H9 (cell line): ENCODE measurements at regions not wholly inside any gene's neighbourhood (a gene's known extent, or its start where the extent isn't known, plus 50 kb on each side); places are given as distances from the start of the nearest gene placed in this dataset.

ENCODE experiments used
- DNase-seq: peaks from one replicate; pipeline ENCODE4 v3.0.0-alpha.2; 2017
- H2AFZ ChIP-seq: one replicate; pipeline ENCODE4 v1.6.1; 2013; ENCODE audit warnings: mild to moderate bottlenecking, low read length, control low read depth, moderate library complexity
- H2AK5ac ChIP-seq: 2 replicates; pipeline ENCODE4 v1.6.1; 2013; ENCODE audit warnings: low read length, control low read depth, mixed read lengths; ENCODE audit not compliant: insufficient read length
- H2BK120ac ChIP-seq: one replicate; pipeline ENCODE4 v1.6.1; 2013; ENCODE audit warnings: low read depth, mild to moderate bottlenecking, low read length, control low read depth, inconsistent platforms; ENCODE audit not compliant: poor library complexity, severe bottlenecking
- H2BK12ac ChIP-seq: 2 replicates; pipeline ENCODE4 v1.6.1; 2013; ENCODE audit warnings: low read length, control low read depth, mixed read lengths, low read depth; ENCODE audit not compliant: insufficient read length
- H2BK15ac ChIP-seq: 2 replicates; pipeline ENCODE4 v1.6.1; 2013; ENCODE audit warnings: low read depth, low read length, control low read depth
- H2BK20ac ChIP-seq: one replicate; pipeline ENCODE4 v1.6.1; 2013; ENCODE audit warnings: low read depth, mild to moderate bottlenecking, low read length, control low read depth, inconsistent platforms; ENCODE audit not compliant: poor library complexity, severe bottlenecking
- H2BK5ac ChIP-seq: 2 replicates; pipeline ENCODE4 v1.6.1; 2013; ENCODE audit warnings: low read length, control low read depth, mixed read lengths; ENCODE audit not compliant: insufficient read length
- H3K14ac ChIP-seq: 2 replicates; pipeline ENCODE4 v1.6.1; 2013; ENCODE audit warnings: low read length, control low read depth; ENCODE audit not compliant: insufficient read depth
- H3K18ac ChIP-seq: 2 replicates; pipeline ENCODE4 v1.6.1; 2013; ENCODE audit warnings: low read depth, mild to moderate bottlenecking, mixed read lengths, low read length, control low read depth; ENCODE audit not compliant: insufficient read length
- H3K23ac ChIP-seq: 2 replicates; pipeline ENCODE4 v1.6.1; 2013; ENCODE audit warnings: low read length, control low read depth, mixed read lengths, low read depth; ENCODE audit not compliant: insufficient read length
- H3K23me2 ChIP-seq: 2 replicates; pipeline ENCODE4 v1.6.1; 2013; ENCODE audit warnings: low read depth, mild to moderate bottlenecking, mixed read lengths, low read length, control low read depth; ENCODE audit not compliant: insufficient read length, poor library complexity, severe bottlenecking
- H3K27ac ChIP-seq: 2 replicates; pipeline ENCODE4 v1.5.1; 2013; ENCODE audit warnings: low read length, control low read depth, mixed read lengths, low read depth; ENCODE audit not compliant: insufficient read length
- H3K27me3 ChIP-seq: 2 replicates; pipeline ENCODE4 v1.6.1; 2013; ENCODE audit warnings: low read length, control low read depth, inconsistent platforms; ENCODE audit not compliant: insufficient read depth
- H3K4ac ChIP-seq: 2 replicates; pipeline ENCODE4 v1.6.1; 2013; ENCODE audit warnings: low read depth, mild to moderate bottlenecking, control low read depth, inconsistent platforms, low read length, moderate library complexity
- H3K4me1 ChIP-seq: 2 replicates; pipeline ENCODE4 v1.6.1; 2013; ENCODE audit warnings: low read length, control low read depth, inconsistent platforms; ENCODE audit not compliant: insufficient read depth
- H3K4me2 ChIP-seq: 2 replicates; pipeline ENCODE4 v1.6.1; 2013; ENCODE audit warnings: low read length, control low read depth, mixed read lengths; ENCODE audit not compliant: insufficient read length, insufficient read depth
- H3K56ac ChIP-seq: 2 replicates; pipeline ENCODE4 v1.6.1; 2013; ENCODE audit warnings: low read depth, mild to moderate bottlenecking, mixed read lengths, low read length, control low read depth; ENCODE audit not compliant: insufficient read length
- H3K79me1 ChIP-seq: 2 replicates; pipeline ENCODE4 v1.6.1; 2013; ENCODE audit warnings: low read depth, mild to moderate bottlenecking, moderate library complexity, low read length, control low read depth, inconsistent platforms; ENCODE audit not compliant: insufficient read depth, poor library complexity, severe bottlenecking
- H3K79me2 ChIP-seq: 2 replicates; pipeline ENCODE4 v1.6.1; 2013; ENCODE audit warnings: low read length, control low read depth, inconsistent platforms; ENCODE audit not compliant: insufficient read depth
- H3K9ac ChIP-seq: 2 replicates; pipeline ENCODE4 v1.6.1; 2013; ENCODE audit warnings: low read length, control low read depth, mixed read lengths; ENCODE audit not compliant: insufficient read length; ENCODE audit errors: extremely low read depth
- H3K9me3 ChIP-seq: one replicate; pipeline ENCODE4 v1.6.1; 2013; ENCODE audit warnings: low read depth, low read length, inconsistent platforms; ENCODE audit not compliant: control insufficient read depth
- H3T11ph ChIP-seq: one replicate; pipeline ENCODE4 v1.6.1; 2013; ENCODE audit warnings: mild to moderate bottlenecking, low read length, control low read depth, inconsistent platforms
- H4K20me1 ChIP-seq: one replicate; pipeline ENCODE4 v1.6.1; 2013; ENCODE audit not compliant: control insufficient read depth, insufficient read length, insufficient read depth
- H4K5ac ChIP-seq: 2 replicates; pipeline ENCODE4 v1.6.1; 2013; ENCODE audit warnings: low read depth, mild to moderate bottlenecking, mixed read lengths, low read length, control low read depth; ENCODE audit not compliant: insufficient read length
- H4K8ac ChIP-seq: replicated peaks from 2 replicates; pipeline ENCODE4 v1.6.1; 2013; ENCODE audit warnings: low read length, control low read depth, mixed read lengths, low read depth; ENCODE audit not compliant: insufficient read length
- H4K91ac ChIP-seq: 2 replicates; pipeline ENCODE4 v1.6.1; 2013; ENCODE audit warnings: low read depth, mild to moderate bottlenecking, moderate library complexity, mixed read lengths, low read length, control low read depth; ENCODE audit not compliant: insufficient read length
- H3K27ac Mint-ChIP-seq, 3 experiments: 2 replicates in 2 of 3; 3 replicates in 1 of 3; pipeline ENCODE4 v1.8.0; 2020 to 2021; ENCODE audit warnings: mixed read lengths in 3 of 3, mild to moderate bottlenecking in 1 of 3, moderate library complexity in 1 of 3
- H3K27me3 Mint-ChIP-seq: 2 replicates; pipeline ENCODE4 v1.8.0; 2021; ENCODE audit warnings: low read depth, mild to moderate bottlenecking, moderate library complexity, mixed read lengths
- H3K36me3 Mint-ChIP-seq, 3 experiments: 2 replicates in 2 of 3; 3 replicates in 1 of 3; pipeline ENCODE4 v1.8.0; 2020 to 2021; ENCODE audit warnings: low read depth in 3 of 3, mixed read lengths in 3 of 3; ENCODE audit not compliant: insufficient read depth in 1 of 3
- H3K4me1 Mint-ChIP-seq, 2 experiments: 2 replicates each; pipeline ENCODE4 v1.8.0; 2020; ENCODE audit warnings: mixed read lengths in 2 of 2
- H3K4me3 Mint-ChIP-seq, 2 experiments: 2 replicates in 1 of 2; 3 replicates in 1 of 2; pipeline ENCODE4 v1.8.0; 2020 to 2021; ENCODE audit warnings: mild to moderate bottlenecking in 2 of 2, mixed read lengths in 2 of 2, moderate library complexity in 1 of 2
- H3K9me3 Mint-ChIP-seq, 2 experiments: 2 replicates in 1 of 2; 3 replicates in 1 of 2; pipeline ENCODE4 v1.8.0; 2020; ENCODE audit warnings: mild to moderate bottlenecking in 2 of 2, mixed read lengths in 2 of 2, moderate library complexity in 1 of 2
- CTCF ChIP-seq: fragments of 200-600 bp; sonication (generic); conservative IDR thresholded peaks from 3 replicates; pipeline ENCODE4 v1.8.0; 2021; ENCODE audit warnings: antibody characterized with exemption, mild to moderate bottlenecking
- WGBS: extraction: QIAGEN DNeasy Blood & Tissue Kit; methylation state at CpG from one replicate; pipeline ENCODE4 v1.1.7; 2013; ENCODE audit warnings: missing lambda C conversion rate, low lambda C conversion rate, mixed read lengths; ENCODE audit not compliant: insufficient read length; ENCODE audit errors: extremely low coverage; 5-methylcytosine and 5-hydroxymethylcytosine counted together

DNA sequence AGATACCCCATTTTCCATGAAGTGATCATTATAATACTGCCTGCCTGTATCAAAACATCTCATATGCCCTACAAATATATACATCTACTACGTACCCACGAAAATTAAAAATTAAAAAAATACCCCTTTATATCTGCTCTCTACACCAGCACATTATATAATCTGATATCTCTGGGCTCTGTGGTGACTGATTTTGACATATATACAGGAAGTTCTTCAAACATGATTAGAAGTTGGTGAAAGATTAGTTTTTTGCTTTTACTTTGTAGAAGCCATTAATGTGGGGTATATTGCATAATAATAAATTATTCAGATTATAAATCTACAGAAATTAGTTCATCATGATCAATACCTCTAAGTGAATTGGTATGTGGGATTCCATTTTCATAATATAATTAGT lies 126.7 kb upstream of the MDM1 start:
- no peak overlapping the region for H3K27ac ChIP-seq
- Mint-ChIP-seq H3K4me1 (peaks cover 13 to 24% of the 10 kb centered on the region in 2 experiments), H3K9me3 (no peaks in the 10 kb centered on the region), H3K4me3 (no peak overlapping the region), H3K27me3 (no peaks in the 10 kb centered on the region), H3K27ac (no peak overlapping the region), H3K36me3 (peaks cover 0 to 3% (median 0%) of the 10 kb centered on the region in 3 experiments; a peak in 1 of 7 replicates)
- H3K14ac ChIP-seq: no peak overlapping the region
- no peaks in the 10 kb centered on the region for H3K27me3 ChIP-seq
- no peak overlapping the region for H3K9ac ChIP-seq
- no peak for TF ChIP-seq CTCF
- H3K79me2 ChIP-seq: no peaks in the 10 kb centered on the region
- no peak overlapping the region for H2BK5ac ChIP-seq
- no peaks in the 10 kb centered on the region for H3K79me1 ChIP-seq
- H2AFZ ChIP-seq: no peak overlapping the region
- no peak overlapping the region for H2BK12ac ChIP-seq
- H3K4ac ChIP-seq: no peak overlapping the region
- no peak overlapping the region for H3K23ac ChIP-seq
- H2AK5ac ChIP-seq: no peak overlapping the region
- no peak overlapping the region for H4K8ac ChIP-seq
- 0 out of 2 replicates have a peak, but pooled peaks cover 5% of the 10 kb centered on the region for H3K4me1 ChIP-seq
- H4K20me1 ChIP-seq: no peaks in the 10 kb centered on the region
- no peak overlapping the region for H4K5ac ChIP-seq
- H2BK15ac ChIP-seq: no peak overlapping the region
- H2BK20ac ChIP-seq: no peak overlapping the region
- no peaks in the 10 kb centered on the region for H3K23me2 ChIP-seq
- DNase-seq: no peak
- H2BK120ac ChIP-seq: no peak overlapping the region
- no peak overlapping the region for H3K4me2 ChIP-seq
- WGBS: 100% methylated on average over 2 of the region's 2 CpGs
- H3T11ph ChIP-seq: no peak overlapping the region
- no peaks in the 10 kb centered on the region for H3K9me3 ChIP-seq
- no peak overlapping the region for H3K56ac ChIP-seq
- H4K91ac ChIP-seq: no peak overlapping the region
- H3K18ac ChIP-seq: no peak overlapping the region
